ENCODE measurements at regions not wholly inside any gene's neighbourhood (a gene's known extent, or its start where the extent isn't known, plus 50 kb on each side); places are given as distances from the start of the nearest gene placed in this dataset.

GRCh38 chr19:28019371-28019770 lies 1193.6 kb downstream of the UQCRFS1 start:
- intact Hi-C loops (cut with DNase I), result no loop called here
- WGBS, 3 donors, result 78 to 83% (median 79%) methylated on average over 7 of the region's 7 CpGs
- H3K36me3 ChIP-seq (ENCODE audit: insufficient read depth in 1 of 2, low read depth in 1 of 2), result no peaks in the 10 kb centered on the region
- TF ChIP-seq CTCF (IDR thresholded peaks at IDR 0.05), result no peak
- H3K4me3 ChIP-seq, result no peak overlapping the region
- H3K9me3 ChIP-seq, result no peaks in the 10 kb centered on the region
- H3K27me3 ChIP-seq (ENCODE audit: insufficient read depth in 3 of 3, low read length in 2 of 3), result no peaks in the 10 kb centered on the region
- ATAC-seq (no peak), DNase-seq (no peak)
- H3K4me1 ChIP-seq, result no peaks in the 10 kb centered on the region
- H3K27ac ChIP-seq, result no peak overlapping the region

- Histone ChIP-seq H3K9me3 (no peaks in the 10 kb centered on the region), H3K36me3 (ENCODE audit: insufficient read depth in 1 of 2, low read depth in 1 of 2) (no peaks in the 10 kb centered on the region), H3K4me3 (no peak overlapping the region), H3K27me3 (ENCODE audit: insufficient read depth in 3 of 3, low read length in 2 of 3) (no peaks in the 10 kb centered on the region), H3K4me1 (no peaks in the 10 kb centered on the region), H3K27ac (no peak overlapping the region)
- ATAC-seq (no peak), DNase-seq (no peak)
- intact Hi-C loops (cut with DNase I), result no loop called here
- TF ChIP-seq CTCF (IDR thresholded peaks at IDR 0.05), result no peak
- WGBS, 3 donors, result 25 to 48% (median 38%) methylated on average over 5 of the region's 5 CpGs
Measured at GRCh38 chr19:28018499-28018898, 1194.5 kb downstream of the UQCRFS1 start.

GRCh38 chr19:28014615-28015405 lies 1198.1 kb downstream of the UQCRFS1 start:
- Histone ChIP-seq H3K27me3 (ENCODE audit: insufficient read depth in 3 of 3, low read length in 2 of 3) (no peaks in the 10 kb centered on the region), H3K27ac (no peak overlapping the region), H3K9me3 (no peaks in the 10 kb centered on the region), H3K36me3 (ENCODE audit: insufficient read depth in 1 of 2, low read depth in 1 of 2) (no peaks in the 10 kb centered on the region), H3K4me1 (no peaks in the 10 kb centered on the region), H3K4me3 (no peak overlapping the region)
- DNase-seq (no peak), ATAC-seq (no peak)
- 78 to 84% (median 79%) methylated on average over 8 of the region's 8 CpGs for WGBS, 3 donors
- intact Hi-C loops (cut with DNase I), result no loop called here
- no peak for TF ChIP-seq CTCF (IDR thresholded peaks at IDR 0.05)

GRCh38 chr19:28012361-28012760 lies 1200.6 kb downstream of the UQCRFS1 start:
- ATAC-seq (no peak), DNase-seq (no peak)
- Histone ChIP-seq H3K36me3 (ENCODE audit: insufficient read depth in 1 of 2, low read depth in 1 of 2) (no peaks in the 10 kb centered on the region), H3K4me1 (no peaks in the 10 kb centered on the region), H3K27ac (no peak overlapping the region), H3K9me3 (no peaks in the 10 kb centered on the region), H3K27me3 (ENCODE audit: insufficient read depth in 3 of 3, low read length in 2 of 3) (no peaks in the 10 kb centered on the region), H3K4me3 (no peak overlapping the region)
- no peak for TF ChIP-seq CTCF (IDR thresholded peaks at IDR 0.05)
- WGBS, 3 donors, result 74 to 90% (median 77%) methylated on average over 3 of the region's 3 CpGs
- intact Hi-C loops (cut with DNase I), result no loop called here

- ATAC-seq (no peak), DNase-seq (no peak)
- TF ChIP-seq CTCF (IDR thresholded peaks at IDR 0.05), result no peak
- Histone ChIP-seq H3K27ac (no peak overlapping the region), H3K9me3 (no peaks in the 10 kb centered on the region), H3K27me3 (ENCODE audit: insufficient read depth in 3 of 3, low read length in 2 of 3) (no peaks in the 10 kb centered on the region), H3K4me1 (no peaks in the 10 kb centered on the region), H3K36me3 (ENCODE audit: insufficient read depth in 1 of 2, low read depth in 1 of 2) (no peaks in the 10 kb centered on the region), H3K4me3 (no peak overlapping the region)
- intact Hi-C loops (cut with DNase I), result no loop called here
- WGBS, 3 donors, result 78 to 80% (median 80%) methylated on average over 6 of the region's 6 CpGs
Measured at GRCh38 chr19:28010656-28011055, 1202.3 kb downstream of the UQCRFS1 start.

Measured in psoas muscle (tissue), 7 donors.